GM12864 (cell line): ENCODE measurements at regions not wholly inside any gene's neighbourhood (a gene's known extent, or its start where the extent isn't known, plus 50 kb on each side); places are given as distances from the start of the nearest gene placed in this dataset.

ENCODE experiments used
- DNase-seq: peaks from one replicate; pipeline ENCODE4 v3.0.0-alpha.2; 2011; ENCODE audit warnings: low read depth
- H3K4me3 ChIP-seq: 2 replicates; pipeline ENCODE4 v1.5.1; 2011; ENCODE audit warnings: mild to moderate bottlenecking, low read depth, low read length, control low read depth
- CTCF ChIP-seq: IDR thresholded peaks from 2 replicates; pipeline ENCODE4 v1.5.1; 2011; ENCODE audit warnings: low read depth, mild to moderate bottlenecking, moderate library complexity, low read length, control low read depth, inconsistent platforms; ENCODE audit errors: missing control alignments

- no peak overlapping the region for H3K4me3 ChIP-seq
- no peak for DNase-seq
- no peak for TF ChIP-seq CTCF
Measured at GRCh38 chr13:106691341-106691740, 123.4 kb upstream of the ARGLU1 start.

- no peak overlapping the region for H3K4me3 ChIP-seq
- DNase-seq, result no peak
- no peak for TF ChIP-seq CTCF
Measured at GRCh38 chr13:106690779-106691178, 122.8 kb upstream of the ARGLU1 start.

- DNase-seq, result no peak
- no peak overlapping the region for H3K4me3 ChIP-seq
- TF ChIP-seq CTCF, result no peak
Measured at GRCh38 chr13:106689906-106690305, 122.0 kb upstream of the ARGLU1 start.

GRCh38 chr13:106688940-106689339, 121.0 kb upstream of the ARGLU1 start:
- no peak overlapping the region for H3K4me3 ChIP-seq
- no peak for TF ChIP-seq CTCF
- no peak for DNase-seq

- no peak for DNase-seq
- TF ChIP-seq CTCF, result no peak
- no peak overlapping the region for H3K4me3 ChIP-seq
Measured at GRCh38 chr13:106686163-106686562, 118.2 kb upstream of the ARGLU1 start.

DNA sequence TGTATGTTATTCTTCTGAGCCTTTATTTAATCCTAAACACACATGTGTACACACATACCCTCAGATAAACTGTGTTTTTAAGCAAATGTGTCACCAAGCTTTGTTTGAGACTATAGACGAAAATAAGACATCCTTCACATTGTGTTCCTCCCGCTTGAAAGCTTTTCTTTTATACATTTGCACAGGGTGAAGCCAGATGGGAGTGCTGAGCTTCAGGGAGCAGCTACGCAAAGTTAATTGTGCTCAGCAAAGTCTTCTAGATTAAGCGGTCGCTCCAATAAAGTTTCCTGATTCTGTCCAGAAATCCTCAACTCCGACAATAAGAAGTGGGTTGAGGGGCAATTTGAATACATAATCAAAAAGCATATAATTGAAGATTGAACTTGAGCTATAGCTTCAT, 117.2 kb upstream of the ARGLU1 start:
- no peak for TF ChIP-seq CTCF

DNA sequence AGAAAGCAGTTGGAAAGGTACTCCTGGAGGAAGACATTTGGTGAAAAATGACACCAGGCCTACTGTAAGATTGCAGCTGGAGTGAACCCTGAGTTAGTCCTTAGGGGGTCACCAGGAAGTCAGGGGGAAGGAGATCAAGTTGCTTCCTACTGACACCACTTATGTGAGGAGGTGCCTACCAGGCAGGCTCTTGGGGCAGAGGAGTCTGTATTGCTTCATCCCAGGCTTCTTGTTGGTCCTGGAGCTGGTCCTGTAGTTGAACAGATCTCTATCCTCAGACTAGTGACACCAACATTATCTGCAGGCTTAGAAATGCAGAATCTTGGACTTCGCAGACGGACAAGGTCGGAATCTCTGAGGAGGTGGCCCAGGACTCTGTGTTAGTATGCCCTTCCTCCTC, 116.0 kb upstream of the ARGLU1 start:
- no peak for TF ChIP-seq CTCF
- no peak overlapping the region for H3K4me3 ChIP-seq
- no peak for DNase-seq

More for the DNA sequence above, 117.2 kb upstream of the ARGLU1 start:
- DNase-seq, result no peak
- H3K4me3 ChIP-seq, result no peak overlapping the region
